Stomach (tissue), 8 donors: ENCODE measurements at regions not wholly inside any gene's neighbourhood (a gene's known extent, or its start where the extent isn't known, plus 50 kb on each side); places are given as distances from the start of the nearest gene placed in this dataset.
"Not testable (repeated sequence)": the region's sequence is repeated elsewhere in the genome, so short reads cannot be mapped to it uniquely, and the experiment has no call there.

Source experiments
- DNase-seq, 2 donors: peaks; one replicate each; pipeline versions ENCODE4 v3.0.0 to v3.0.0-alpha.2; 2013 to 2019
- H3K27ac ChIP-seq, 5 donors: fragments of 200-600 bp in 4 of 5; sonication (generic) in 4 of 5; one replicate each; pipeline ENCODE4 v1.5.1; 2013 to 2019; ENCODE audit warnings: mild to moderate bottlenecking in 1 of 5, moderate library complexity in 1 of 5
- H3K27me3 ChIP-seq, 3 donors: fragments of 200-600 bp; sonication (generic); one replicate each; pipeline ENCODE4 v1.5.1; 2017 to 2019; ENCODE audit warnings: mixed run types in 1 of 3
- H3K36me3 ChIP-seq, 4 donors: fragments of 200-600 bp; sonication (generic); 1 replicate in 3 of 4; 2 replicates in 1 of 4; pipeline ENCODE4 v1.5.1; 2016 to 2019
- H3K4me1 ChIP-seq, 4 donors: fragments of 200-600 bp; sonication (generic); one replicate each; pipeline ENCODE4 v1.5.1; 2016 to 2019
- H3K4me3 ChIP-seq, 4 donors: fragments of 200-600 bp; sonication (generic) in 3 of 4; one replicate each; pipeline ENCODE4 v1.5.1; 2016 to 2019; ENCODE audit warnings: mild to moderate bottlenecking in 1 of 4
- H3K9me3 ChIP-seq, 4 donors: fragments of 200-600 bp; sonication (generic); one replicate each; pipeline ENCODE4 v1.5.1; 2016 to 2019
- EP300 ChIP-seq: sonication (generic); formaldehyde crosslinking; IDR thresholded peaks from one replicate; pipeline ENCODE4 v1.6.1; 2017; ENCODE audit warnings: antibody characterized with exemption
- POLR2A ChIP-seq, 4 donors: fragments of 450-650 bp; IDR thresholded peaks; one replicate each; pipeline ENCODE4 v1.6.1; 2016; ENCODE audit warnings: antibody characterized with exemption in 4 of 4, control low read depth in 2 of 4, mild to moderate bottlenecking in 1 of 4, moderate library complexity in 1 of 4
- POLR2AphosphoS5 ChIP-seq, 3 donors: sonication (generic); formaldehyde crosslinking; IDR thresholded peaks; one replicate each; pipeline ENCODE4 v1.6.1; 2016; ENCODE audit warnings: antibody characterized with exemption in 3 of 3
- WGBS, 5 donors: extraction: QIAGEN DNeasy Blood & Tissue Kit in 3 of 5; methylation state at CpG; one replicate each; pipeline versions ENCODE4 v1.1.5 to v1.1.7; 2013 to 2018; 5-methylcytosine and 5-hydroxymethylcytosine counted together
- intact Hi-C: fragments of 100-400 bp; cut with DNase I; formaldehyde crosslinking; loops from one replicate; pipeline ENCODE4 v1.15.1; 2023; ENCODE audit warnings: low total_unique reads
- TF ChIP-seq, protein P1 (sequence below), 7 experiments: fragments of 450-650 bp in 4 of 7; fragments of 200-600 bp in 3 of 7; sonication (generic) in 3 of 7; IDR thresholded peaks; one replicate each; pipeline ENCODE4 v1.5.1; 2016 to 2019; ENCODE audit warnings: antibody characterized with exemption in 7 of 7, control low read depth in 2 of 7, mild to moderate bottlenecking in 1 of 7
- donor health status: healthy with polysubstance abuse.
- donor health status: Bipolar disorder and iron deficiency.
- donor health status: healthy.

DNA sequence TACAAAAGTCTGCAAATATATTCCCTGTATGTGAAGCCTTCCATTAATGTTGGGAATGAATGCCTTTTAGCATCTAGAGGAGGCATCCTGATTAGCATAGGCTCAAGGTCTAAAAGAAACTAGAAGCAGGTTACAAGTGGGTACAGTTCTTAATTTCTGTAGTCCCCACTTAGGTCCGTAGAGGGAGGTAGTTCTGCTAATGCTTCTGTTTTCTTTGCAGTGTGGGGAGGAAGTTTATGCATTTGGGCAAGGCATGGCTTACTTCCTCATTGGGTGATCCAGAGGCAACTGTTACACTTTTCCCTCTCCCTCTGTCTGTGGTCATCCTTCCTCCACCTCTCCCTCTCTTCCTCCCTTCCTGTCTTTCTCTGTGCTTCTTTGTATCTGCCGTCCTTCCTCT, 108.4 kb upstream of the ZKSCAN2 start:
- Histone ChIP-seq H3K27me3 (peaks cover 0 to 6% (median 0%) of the 10 kb centered on the region in 3 donors), H3K27ac (no peak overlapping the region), H3K4me1 (no peaks in the 10 kb centered on the region), H3K4me3 (no peak overlapping the region), H3K36me3 (no peaks in the 10 kb centered on the region), H3K9me3 (no peaks in the 10 kb centered on the region)
- intact Hi-C loops = no loop called here
- no peak for DNase-seq
- TF ChIP-seq EP300 (no peak), POLR2AphosphoS5 (IDR thresholded peaks at IDR 0.05) (no peak)
- 41 to 51% (median 48%) methylated on average over 2 of the region's 2 CpGs for WGBS, 5 donors

DNA sequence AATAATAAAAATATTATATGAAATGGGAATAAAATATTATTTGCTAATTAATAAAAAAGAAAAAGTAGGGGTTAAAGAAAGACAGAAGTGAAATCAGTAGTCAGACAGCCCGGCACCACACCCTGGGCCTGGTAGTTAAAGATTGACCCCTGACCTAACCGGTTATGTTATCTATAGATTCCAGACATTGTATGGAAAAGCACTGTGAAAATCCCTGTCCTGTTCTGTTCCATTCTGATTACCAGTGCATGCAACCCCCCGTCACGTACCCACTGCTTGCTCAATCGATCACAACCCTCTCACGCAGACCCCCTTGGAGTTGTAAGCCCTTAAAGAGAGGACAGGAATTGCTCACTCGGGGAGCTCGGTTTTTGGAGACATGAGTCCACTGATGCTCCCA, 101.9 kb upstream of the ZKSCAN2 start:
- H3K27me3 ChIP-seq, H3K4me3 ChIP-seq, DNase-seq, H3K4me1 ChIP-seq, H3K27ac ChIP-seq, intact Hi-C loops, H3K36me3 ChIP-seq, H3K9me3 ChIP-seq: not testable (repeated sequence)
- WGBS, 5 donors = 53 to 77% (median 60%) methylated on average over 8 of the region's 8 CpGs

GRCh38 chr16:25344006-25344405, 86.4 kb upstream of the ZKSCAN2 start:
- intact Hi-C loops = no loop called here
- TF ChIP-seq EP300 (no peak), POLR2A (IDR thresholded peaks at IDR 0.05) (no peak), POLR2AphosphoS5 (IDR thresholded peaks at IDR 0.05) (no peak)
- TF ChIP-seq, protein P1, sequence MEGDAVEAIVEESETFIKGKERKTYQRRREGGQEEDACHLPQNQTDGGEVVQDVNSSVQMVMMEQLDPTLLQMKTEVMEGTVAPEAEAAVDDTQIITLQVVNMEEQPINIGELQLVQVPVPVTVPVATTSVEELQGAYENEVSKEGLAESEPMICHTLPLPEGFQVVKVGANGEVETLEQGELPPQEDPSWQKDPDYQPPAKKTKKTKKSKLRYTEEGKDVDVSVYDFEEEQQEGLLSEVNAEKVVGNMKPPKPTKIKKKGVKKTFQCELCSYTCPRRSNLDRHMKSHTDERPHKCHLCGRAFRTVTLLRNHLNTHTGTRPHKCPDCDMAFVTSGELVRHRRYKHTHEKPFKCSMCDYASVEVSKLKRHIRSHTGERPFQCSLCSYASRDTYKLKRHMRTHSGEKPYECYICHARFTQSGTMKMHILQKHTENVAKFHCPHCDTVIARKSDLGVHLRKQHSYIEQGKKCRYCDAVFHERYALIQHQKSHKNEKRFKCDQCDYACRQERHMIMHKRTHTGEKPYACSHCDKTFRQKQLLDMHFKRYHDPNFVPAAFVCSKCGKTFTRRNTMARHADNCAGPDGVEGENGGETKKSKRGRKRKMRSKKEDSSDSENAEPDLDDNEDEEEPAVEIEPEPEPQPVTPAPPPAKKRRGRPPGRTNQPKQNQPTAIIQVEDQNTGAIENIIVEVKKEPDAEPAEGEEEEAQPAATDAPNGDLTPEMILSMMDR (IDR thresholded peaks at IDR 0.05) = no peak
- no peaks in the 10 kb centered on the region for H3K4me1 ChIP-seq
- WGBS, 5 donors = 68 to 91% (median 83%) methylated on average over 5 of the region's 5 CpGs
- DNase-seq = no peak
- H3K36me3 ChIP-seq = no peaks in the 10 kb centered on the region
- no peaks in the 10 kb centered on the region for H3K9me3 ChIP-seq
- H3K4me3 ChIP-seq = no peak overlapping the region
- no peak overlapping the region for H3K27ac ChIP-seq
- no peaks in the 10 kb centered on the region for H3K27me3 ChIP-seq

DNA sequence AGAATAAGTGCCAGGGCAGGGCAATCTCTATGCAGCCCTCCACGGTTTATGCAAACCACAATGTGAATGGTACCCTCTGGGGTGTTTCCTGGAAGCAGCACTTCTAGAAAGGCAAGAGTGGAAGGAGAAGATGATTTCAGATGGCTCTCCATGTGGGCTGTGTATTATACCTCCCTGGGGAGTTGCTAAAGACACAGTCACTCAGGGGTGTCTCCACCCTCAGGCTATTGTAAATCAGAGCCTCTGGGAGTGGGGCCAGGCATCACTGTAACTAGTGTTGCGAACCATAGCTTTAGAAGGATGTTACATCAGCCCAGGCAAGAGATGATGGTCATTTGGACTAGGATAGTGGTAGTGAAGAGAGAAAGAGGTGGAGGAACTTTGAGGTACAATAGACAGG, 83.3 kb upstream of the ZKSCAN2 start:
- 59 to 80% (median 65%) methylated on average over 2 of the region's 2 CpGs for WGBS, 5 donors
- TF ChIP-seq, protein P1 (IDR thresholded peaks at IDR 0.05) = no peak
- no peak for TF ChIP-seq POLR2A (IDR thresholded peaks at IDR 0.05)
- no peak for TF ChIP-seq POLR2AphosphoS5 (IDR thresholded peaks at IDR 0.05)
- TF ChIP-seq EP300 = no peak
- intact Hi-C loops = no loop called here
- Histone ChIP-seq H3K27me3 (no peaks in the 10 kb centered on the region), H3K4me1 (no peaks in the 10 kb centered on the region), H3K4me3 (no peak overlapping the region), H3K9me3 (no peaks in the 10 kb centered on the region), H3K27ac (no peak overlapping the region), H3K36me3 (no peaks in the 10 kb centered on the region)
- DNase-seq = no peak

- no peak for DNase-seq
- Histone ChIP-seq H3K27ac (no peak overlapping the region), H3K36me3 (no peaks in the 10 kb centered on the region), H3K4me3 (no peak overlapping the region), H3K9me3 (peaks cover 3 to 51% (median 37%) of the 10 kb centered on the region in 4 donors), H3K4me1 (no peaks in the 10 kb centered on the region), H3K27me3 (no peaks in the 10 kb centered on the region)
- intact Hi-C loops = no loop called here
- 59 to 78% (median 68%) methylated on average over 3 of the region's 3 CpGs for WGBS, 5 donors
- TF ChIP-seq, protein P1 (IDR thresholded peaks at IDR 0.05) = no peak
- no peak for TF ChIP-seq POLR2A (IDR thresholded peaks at IDR 0.05)
- TF ChIP-seq POLR2AphosphoS5 (IDR thresholded peaks at IDR 0.05) = no peak
- TF ChIP-seq EP300 = no peak
These were observed 60.2 kb upstream of the ZKSCAN2 start for GRCh38 chr16:25317732-25318316.
